ENCODE measurements at regions not wholly inside any gene's neighbourhood (a gene's known extent, or its start where the extent isn't known, plus 50 kb on each side); places are given as distances from the start of the nearest gene placed in this dataset.

DNA sequence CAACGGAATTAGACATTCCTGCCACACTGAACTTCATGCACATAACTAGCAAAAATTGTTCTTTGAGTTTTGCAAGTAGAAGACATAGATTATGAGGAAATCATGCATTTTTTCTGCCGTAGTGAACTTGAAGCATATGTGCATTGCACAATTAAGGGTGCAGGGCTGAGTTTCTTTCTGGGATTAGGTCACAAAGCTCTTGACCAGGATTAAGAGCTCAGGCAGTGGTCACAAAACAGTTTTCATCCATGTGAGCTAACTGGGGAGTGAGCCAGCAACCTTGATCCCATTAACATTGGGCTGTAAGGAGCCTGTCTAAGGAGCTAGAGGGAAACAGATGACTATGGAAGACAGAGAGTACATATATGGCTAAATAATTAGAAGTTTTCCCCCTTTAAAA, 143.7 kb downstream of the PMP22 start:
- Histone ChIP-seq H3K9me3 (ENCODE audit: control insufficient read depth in 2 of 2, insufficient read depth in 1 of 2, low read length in 1 of 2) (no peaks in the 10 kb centered on the region), H3K36me3 (ENCODE audit: control insufficient read depth in 2 of 2, insufficient read depth in 2 of 2, low read length in 1 of 2) (no peaks in the 10 kb centered on the region), H3K27ac (ENCODE audit: low read depth in 1 of 2, low read length in 1 of 2) (no peak overlapping the region), H3K4me3 (ENCODE audit: low read length in 2 of 2) (no peak overlapping the region), H3K4me1 (ENCODE audit: control insufficient read depth in 2 of 2, insufficient read depth in 2 of 2, low read length in 2 of 2) (no peaks in the 10 kb centered on the region), H3K27me3 (ENCODE audit: control insufficient read depth in 2 of 2, insufficient read depth in 1 of 2, low read length in 1 of 2) (no peaks in the 10 kb centered on the region)
- 95% methylated on average over 2 of the region's 2 CpGs for WGBS
- DNase-seq (ENCODE audit: low read depth in 6 of 9, low spot score in 9 of 9) = no peak

- 54% methylated on average over 3 of the region's 3 CpGs for WGBS
- no peak overlapping the region for H3K27ac ChIP-seq (ENCODE audit: low read depth in 1 of 2, low read length in 1 of 2)
- no peaks in the 10 kb centered on the region for H3K27me3 ChIP-seq (ENCODE audit: control insufficient read depth in 2 of 2, insufficient read depth in 1 of 2, low read length in 1 of 2)
- no peak overlapping the region for H3K4me3 ChIP-seq (ENCODE audit: low read length in 2 of 2)
- no peaks in the 10 kb centered on the region for H3K4me1 ChIP-seq (ENCODE audit: control insufficient read depth in 2 of 2, insufficient read depth in 2 of 2, low read length in 2 of 2)
- DNase-seq (ENCODE audit: low read depth in 6 of 9, low spot score in 9 of 9) = no peak
- no peaks in the 10 kb centered on the region for H3K9me3 ChIP-seq (ENCODE audit: control insufficient read depth in 2 of 2, insufficient read depth in 1 of 2, low read length in 1 of 2)
- no peaks in the 10 kb centered on the region for H3K36me3 ChIP-seq (ENCODE audit: control insufficient read depth in 2 of 2, insufficient read depth in 2 of 2, low read length in 1 of 2)
Observed at GRCh38 chr17:15119968-15120367, 145.2 kb downstream of the PMP22 start.

GRCh38 chr17:15117239-15117638, 147.9 kb downstream of the PMP22 start:
- WGBS = 90% methylated on average over 2 of the region's 2 CpGs
- Histone ChIP-seq H3K27ac (ENCODE audit: low read depth in 1 of 2, low read length in 1 of 2) (no peak overlapping the region), H3K4me1 (ENCODE audit: control insufficient read depth in 2 of 2, insufficient read depth in 2 of 2, low read length in 2 of 2) (no peaks in the 10 kb centered on the region), H3K9me3 (ENCODE audit: control insufficient read depth in 2 of 2, insufficient read depth in 1 of 2, low read length in 1 of 2) (no peaks in the 10 kb centered on the region), H3K4me3 (ENCODE audit: low read length in 2 of 2) (no peak overlapping the region), H3K36me3 (ENCODE audit: control insufficient read depth in 2 of 2, insufficient read depth in 2 of 2, low read length in 1 of 2) (no peaks in the 10 kb centered on the region), H3K27me3 (ENCODE audit: control insufficient read depth in 2 of 2, insufficient read depth in 1 of 2, low read length in 1 of 2) (no peaks in the 10 kb centered on the region)
- DNase-seq (ENCODE audit: low read depth in 6 of 9, low spot score in 9 of 9) = no peak

DNA sequence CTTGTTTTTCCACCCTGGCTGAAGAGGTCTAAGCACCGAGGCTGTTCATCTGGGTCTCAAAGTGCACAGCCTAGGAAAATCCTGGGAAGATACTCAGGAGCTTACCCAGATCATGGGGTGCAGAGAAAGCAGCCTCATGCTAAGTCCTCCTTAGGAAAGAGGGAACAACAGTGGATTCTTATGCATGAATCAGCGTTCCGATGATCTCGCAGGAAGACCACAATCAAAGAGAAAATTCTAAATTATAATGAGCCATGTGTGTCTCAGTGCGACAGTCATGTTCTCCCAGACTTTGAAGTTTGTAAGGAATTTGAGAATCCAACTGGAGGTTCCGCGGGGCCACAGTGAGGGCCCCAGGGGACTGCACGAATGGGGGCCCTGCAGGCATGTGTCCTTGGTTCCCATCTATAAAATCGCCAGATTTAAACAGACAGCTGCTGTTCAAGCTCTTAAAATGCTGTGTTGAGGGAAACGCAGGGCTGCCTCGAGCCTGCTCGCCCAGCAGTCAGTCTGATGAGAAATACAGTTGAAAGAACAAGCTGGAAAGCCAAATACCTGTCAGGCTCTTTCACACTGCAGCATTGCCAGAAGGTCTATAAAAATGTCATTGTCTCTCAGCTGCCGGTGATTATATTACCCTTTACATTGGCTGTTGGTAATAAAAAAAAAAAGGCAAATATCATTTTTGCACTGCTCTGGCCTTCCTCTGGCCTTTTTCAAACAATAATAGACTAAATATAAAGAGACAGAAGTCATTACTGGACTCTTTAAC, 152.1 kb downstream of the PMP22 start:
- Histone ChIP-seq H3K27ac (ENCODE audit: low read depth in 1 of 2, low read length in 1 of 2) (no peak overlapping the region), H3K4me3 (ENCODE audit: low read length in 2 of 2) (no peak overlapping the region), H3K36me3 (ENCODE audit: control insufficient read depth in 2 of 2, insufficient read depth in 2 of 2, low read length in 1 of 2) (no peaks in the 10 kb centered on the region), H3K9me3 (ENCODE audit: control insufficient read depth in 2 of 2, insufficient read depth in 1 of 2, low read length in 1 of 2) (no peaks in the 10 kb centered on the region), H3K27me3 (ENCODE audit: control insufficient read depth in 2 of 2, insufficient read depth in 1 of 2, low read length in 1 of 2) (no peaks in the 10 kb centered on the region), H3K4me1 (ENCODE audit: control insufficient read depth in 2 of 2, insufficient read depth in 2 of 2, low read length in 2 of 2) (no peaks in the 10 kb centered on the region)
- 89% methylated on average over 13 of the region's 13 CpGs for WGBS
- no peak for DNase-seq (ENCODE audit: low read depth in 6 of 9, low spot score in 9 of 9)

- Histone ChIP-seq H3K27ac (ENCODE audit: low read depth in 1 of 2, low read length in 1 of 2) (no peak overlapping the region), H3K4me3 (ENCODE audit: low read length in 2 of 2) (no peak overlapping the region), H3K27me3 (ENCODE audit: control insufficient read depth in 2 of 2, insufficient read depth in 1 of 2, low read length in 1 of 2) (no peaks in the 10 kb centered on the region), H3K4me1 (ENCODE audit: control insufficient read depth in 2 of 2, insufficient read depth in 2 of 2, low read length in 2 of 2) (no peaks in the 10 kb centered on the region), H3K36me3 (ENCODE audit: control insufficient read depth in 2 of 2, insufficient read depth in 2 of 2, low read length in 1 of 2) (no peaks in the 10 kb centered on the region), H3K9me3 (ENCODE audit: control insufficient read depth in 2 of 2, insufficient read depth in 1 of 2, low read length in 1 of 2) (no peaks in the 10 kb centered on the region)
- no peak for DNase-seq (ENCODE audit: low read depth in 6 of 9, low spot score in 9 of 9)
- 69% methylated on average over 3 of the region's 3 CpGs for WGBS
Observed at GRCh38 chr17:15109608-15110007, 155.5 kb downstream of the PMP22 start.

- WGBS = 85% methylated on average over 3 of the region's 3 CpGs
- DNase-seq (ENCODE audit: low read depth in 6 of 9, low spot score in 9 of 9) = no peak
- no peaks in the 10 kb centered on the region for H3K36me3 ChIP-seq (ENCODE audit: control insufficient read depth in 2 of 2, insufficient read depth in 2 of 2, low read length in 1 of 2)
- no peaks in the 10 kb centered on the region for H3K27me3 ChIP-seq (ENCODE audit: control insufficient read depth in 2 of 2, insufficient read depth in 1 of 2, low read length in 1 of 2)
- no peak overlapping the region for H3K4me3 ChIP-seq (ENCODE audit: low read length in 2 of 2)
- H3K4me1 ChIP-seq (ENCODE audit: control insufficient read depth in 2 of 2, insufficient read depth in 2 of 2, low read length in 2 of 2) = no peaks in the 10 kb centered on the region
- H3K9me3 ChIP-seq (ENCODE audit: control insufficient read depth in 2 of 2, insufficient read depth in 1 of 2, low read length in 1 of 2) = no peaks in the 10 kb centered on the region
- H3K27ac ChIP-seq (ENCODE audit: low read depth in 1 of 2, low read length in 1 of 2) = no peak overlapping the region
Observed at GRCh38 chr17:15108992-15109391, 156.1 kb downstream of the PMP22 start.

DNA sequence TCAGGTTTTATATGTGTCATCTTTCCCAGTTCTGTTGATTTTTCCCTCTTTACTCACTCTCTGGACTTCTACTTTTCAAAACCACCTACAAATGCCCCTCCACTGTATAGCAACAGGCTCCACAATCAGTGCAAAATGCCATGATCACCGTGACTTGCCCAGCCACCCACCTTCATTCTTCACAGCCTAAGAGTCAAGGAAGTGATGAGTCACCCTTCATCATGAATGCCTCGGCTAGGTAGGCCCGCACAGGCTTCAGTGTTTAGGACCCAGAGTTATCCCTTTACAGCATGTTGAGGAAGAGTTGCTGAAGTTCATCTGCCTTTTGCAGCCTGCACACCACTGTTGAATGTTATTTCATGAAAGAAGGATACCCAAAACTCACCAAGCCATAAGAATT, 158.6 kb downstream of the PMP22 start:
- no peak for DNase-seq (ENCODE audit: low read depth in 6 of 9, low spot score in 9 of 9)
- WGBS = 62% methylated on average over 3 of the region's 3 CpGs
- H3K36me3 ChIP-seq (ENCODE audit: control insufficient read depth in 2 of 2, insufficient read depth in 2 of 2, low read length in 1 of 2) = no peaks in the 10 kb centered on the region

DNA sequence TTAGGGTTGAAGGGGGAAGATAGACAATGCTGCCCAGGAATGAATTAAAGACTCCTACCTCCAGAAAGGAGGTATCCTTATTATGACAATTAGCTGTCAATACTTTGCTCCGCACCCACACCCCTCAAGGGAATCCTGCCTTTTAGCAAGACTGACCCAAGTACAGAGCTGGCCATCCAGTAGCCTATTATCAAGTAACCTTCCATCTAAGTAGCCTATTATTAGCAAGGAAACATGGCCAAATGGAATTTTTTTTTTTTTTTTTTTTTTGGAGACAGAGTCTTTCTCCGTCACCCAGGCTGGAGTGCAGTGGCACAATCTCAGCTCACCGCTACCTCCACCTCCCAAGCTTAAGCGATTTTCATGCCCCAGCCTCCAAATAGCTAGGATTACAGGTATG, 161.3 kb downstream of the PMP22 start:
- DNase-seq (ENCODE audit: low read depth in 6 of 9, low spot score in 9 of 9) = no peak
- Histone ChIP-seq H3K9me3 (ENCODE audit: control insufficient read depth in 2 of 2, insufficient read depth in 1 of 2, low read length in 1 of 2) (no peaks in the 10 kb centered on the region), H3K36me3 (ENCODE audit: control insufficient read depth in 2 of 2, insufficient read depth in 2 of 2, low read length in 1 of 2) (no peaks in the 10 kb centered on the region), H3K27ac (ENCODE audit: low read depth in 1 of 2, low read length in 1 of 2) (no peak overlapping the region), H3K4me1 (ENCODE audit: control insufficient read depth in 2 of 2, insufficient read depth in 2 of 2, low read length in 2 of 2) (no peaks in the 10 kb centered on the region), H3K4me3 (ENCODE audit: low read length in 2 of 2) (no peak overlapping the region), H3K27me3 (ENCODE audit: control insufficient read depth in 2 of 2, insufficient read depth in 1 of 2, low read length in 1 of 2) (no peaks in the 10 kb centered on the region)
- 97% methylated on average over 4 of the region's 4 CpGs for WGBS

More for the DNA sequence above, 158.6 kb downstream of the PMP22 start:
- H3K9me3 ChIP-seq (ENCODE audit: control insufficient read depth in 2 of 2, insufficient read depth in 1 of 2, low read length in 1 of 2) = no peaks in the 10 kb centered on the region
- no peak overlapping the region for H3K27ac ChIP-seq (ENCODE audit: low read depth in 1 of 2, low read length in 1 of 2)
- no peaks in the 10 kb centered on the region for H3K4me1 ChIP-seq (ENCODE audit: control insufficient read depth in 2 of 2, insufficient read depth in 2 of 2, low read length in 2 of 2)
- no peak overlapping the region for H3K4me3 ChIP-seq (ENCODE audit: low read length in 2 of 2)
- no peaks in the 10 kb centered on the region for H3K27me3 ChIP-seq (ENCODE audit: control insufficient read depth in 2 of 2, insufficient read depth in 1 of 2, low read length in 1 of 2)

DNA sequence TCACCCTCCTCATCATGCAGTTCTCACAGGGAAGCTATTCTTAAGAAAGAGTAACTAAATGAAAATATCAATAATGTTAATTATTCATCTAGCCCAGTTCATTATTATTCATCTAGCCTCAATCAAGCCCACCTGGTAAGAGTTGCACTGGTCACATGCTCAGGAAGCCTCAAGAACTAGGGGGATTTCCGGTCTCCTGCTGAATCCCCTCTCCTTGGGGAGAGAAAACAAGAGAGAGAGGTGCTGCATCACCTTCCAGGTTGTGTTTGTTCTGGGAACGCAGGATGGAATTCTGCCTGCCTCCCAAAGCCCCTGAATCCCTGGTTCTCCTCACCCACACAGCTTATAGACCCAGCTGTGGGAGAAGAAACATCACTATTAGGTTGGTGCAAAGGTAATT, 164.0 kb downstream of the PMP22 start:
- Histone ChIP-seq H3K36me3 (ENCODE audit: control insufficient read depth in 2 of 2, insufficient read depth in 2 of 2, low read length in 1 of 2) (no peaks in the 10 kb centered on the region), H3K4me3 (ENCODE audit: low read length in 2 of 2) (no peak overlapping the region)
- DNase-seq (ENCODE audit: low read depth in 6 of 9, low spot score in 9 of 9) = no peak

More for the DNA sequence above, 164.0 kb downstream of the PMP22 start:
- WGBS = 87% methylated on average over 2 of the region's 2 CpGs
- H3K27me3 ChIP-seq (ENCODE audit: control insufficient read depth in 2 of 2, insufficient read depth in 1 of 2, low read length in 1 of 2) = no peaks in the 10 kb centered on the region
- no peak overlapping the region for H3K27ac ChIP-seq (ENCODE audit: low read depth in 1 of 2, low read length in 1 of 2)
- no peaks in the 10 kb centered on the region for H3K9me3 ChIP-seq (ENCODE audit: control insufficient read depth in 2 of 2, insufficient read depth in 1 of 2, low read length in 1 of 2)
- H3K4me1 ChIP-seq (ENCODE audit: control insufficient read depth in 2 of 2, insufficient read depth in 2 of 2, low read length in 2 of 2) = no peaks in the 10 kb centered on the region

All from thymus (tissue), 11 donors.